ENCODE measurements at regions not wholly inside any gene's neighbourhood (a gene's known extent, or its start where the extent isn't known, plus 50 kb on each side); places are given as distances from the start of the nearest gene placed in this dataset.
"Not testable (repeated sequence)": the region's sequence is repeated elsewhere in the genome, so short reads cannot be mapped to it uniquely, and the experiment has no call there.

- CTCF ChIA-PET = no interaction called here
- DNase-seq = no peak
- H3K27me3 Mint-ChIP-seq (ENCODE audit: unreplicated experiment) = no peaks in the 10 kb centered on the region
- H3K4me1 Mint-ChIP-seq (ENCODE audit: low read depth, unreplicated experiment) = peaks cover 6% of the 10 kb centered on the region
- intact Hi-C loops (cut with micrococcal nuclease; ENCODE audit: unreplicated experiment) = no loop called here
- no TSS peak for BruUV-seq (replicated peaks)
- H3K9me3 Mint-ChIP-seq (ENCODE audit: low read depth, unreplicated experiment) = peaks cover 3% of the 10 kb centered on the region
- TF ChIP-seq CTCF (IDR thresholded peaks at IDR 0.05; ENCODE audit: unreplicated experiment) = no peak
- no peaks in the 10 kb centered on the region for H3K36me3 Mint-ChIP-seq (ENCODE audit: insufficient read depth, unreplicated experiment)
- no peak overlapping the region for H3K27ac Mint-ChIP-seq (ENCODE audit: unreplicated experiment)
- no peak overlapping the region for H3K4me3 Mint-ChIP-seq (ENCODE audit: low read depth, unreplicated experiment)
Measured at GRCh38 chr21:16125274-16125673, 395.5 kb downstream of the USP25 start.

GRCh38 chr21:16132453-16132852, 402.7 kb downstream of the USP25 start:
- intact Hi-C loops (cut with micrococcal nuclease; ENCODE audit: unreplicated experiment); DNase-seq; H3K4me1 Mint-ChIP-seq (ENCODE audit: low read depth, unreplicated experiment); H3K36me3 Mint-ChIP-seq (ENCODE audit: insufficient read depth, unreplicated experiment); H3K27me3 Mint-ChIP-seq (ENCODE audit: unreplicated experiment); CTCF ChIA-PET; BruUV-seq (replicated peaks); H3K27ac Mint-ChIP-seq (ENCODE audit: unreplicated experiment); H3K4me3 Mint-ChIP-seq (ENCODE audit: low read depth, unreplicated experiment); H3K9me3 Mint-ChIP-seq (ENCODE audit: low read depth, unreplicated experiment): not testable (repeated sequence)

GRCh38 chr21:16133248-16133647, 403.5 kb downstream of the USP25 start:
- CTCF ChIA-PET = no interaction called here
- DNase-seq = no peak
- Mint-ChIP-seq H3K27me3 (ENCODE audit: unreplicated experiment) (no peaks in the 10 kb centered on the region), H3K4me3 (ENCODE audit: low read depth, unreplicated experiment) (no peak overlapping the region), H3K27ac (ENCODE audit: unreplicated experiment) (no peak overlapping the region), H3K9me3 (ENCODE audit: low read depth, unreplicated experiment) (peaks cover 7% of the 10 kb centered on the region), H3K36me3 (ENCODE audit: insufficient read depth, unreplicated experiment) (no peaks in the 10 kb centered on the region), H3K4me1 (ENCODE audit: low read depth, unreplicated experiment) (no peaks in the 10 kb centered on the region)
- no TSS peak for BruUV-seq (replicated peaks)
- intact Hi-C loops (cut with micrococcal nuclease; ENCODE audit: unreplicated experiment) = no loop called here
- no peak for TF ChIP-seq CTCF (IDR thresholded peaks at IDR 0.05; ENCODE audit: unreplicated experiment)

- no peak overlapping the region for H3K4me3 Mint-ChIP-seq (ENCODE audit: low read depth, unreplicated experiment)
- peaks cover 7% of the 10 kb centered on the region for H3K9me3 Mint-ChIP-seq (ENCODE audit: low read depth, unreplicated experiment)
- CTCF ChIA-PET = no interaction called here
- H3K36me3 Mint-ChIP-seq (ENCODE audit: insufficient read depth, unreplicated experiment) = no peaks in the 10 kb centered on the region
- no TSS peak for BruUV-seq (replicated peaks)
- no peak for TF ChIP-seq CTCF (IDR thresholded peaks at IDR 0.05; ENCODE audit: unreplicated experiment)
- no peaks in the 10 kb centered on the region for H3K4me1 Mint-ChIP-seq (ENCODE audit: low read depth, unreplicated experiment)
- intact Hi-C loops (cut with micrococcal nuclease; ENCODE audit: unreplicated experiment) = no loop called here
- H3K27me3 Mint-ChIP-seq (ENCODE audit: unreplicated experiment) = no peaks in the 10 kb centered on the region
- DNase-seq = no peak
- no peak overlapping the region for H3K27ac Mint-ChIP-seq (ENCODE audit: unreplicated experiment)
Measured at GRCh38 chr21:16134134-16134533, 404.4 kb downstream of the USP25 start.

- TF ChIP-seq CTCF (IDR thresholded peaks at IDR 0.05; ENCODE audit: unreplicated experiment) = no peak
- no peak overlapping the region for H3K27ac Mint-ChIP-seq (ENCODE audit: unreplicated experiment)
- H3K9me3 Mint-ChIP-seq (ENCODE audit: low read depth, unreplicated experiment) = no peaks in the 10 kb centered on the region
- no peaks in the 10 kb centered on the region for H3K27me3 Mint-ChIP-seq (ENCODE audit: unreplicated experiment)
- no TSS peak for BruUV-seq (replicated peaks)
- no peak overlapping the region for H3K4me3 Mint-ChIP-seq (ENCODE audit: low read depth, unreplicated experiment)
- CTCF ChIA-PET = no interaction called here
- no peaks in the 10 kb centered on the region for H3K36me3 Mint-ChIP-seq (ENCODE audit: insufficient read depth, unreplicated experiment)
- DNase-seq = no peak
- no peaks in the 10 kb centered on the region for H3K4me1 Mint-ChIP-seq (ENCODE audit: low read depth, unreplicated experiment)
- intact Hi-C loops (cut with micrococcal nuclease; ENCODE audit: unreplicated experiment) = no loop called here
Measured at GRCh38 chr21:16137106-16137505, 407.3 kb downstream of the USP25 start.
